Neural cell (in vitro differentiated cells): ENCODE measurements at regions not wholly inside any gene's neighbourhood (a gene's known extent, or its start where the extent isn't known, plus 50 kb on each side); places are given as distances from the start of the nearest gene placed in this dataset.

Experiments used
- CTCF ChIP-seq: fragments of 450-650 bp; IDR thresholded peaks from 2 replicates; pipeline ENCODE4 v1.5.1; 2014; ENCODE audit warnings: antibody characterized with exemption, mild to moderate bottlenecking, moderate library complexity; ENCODE audit not compliant: poor library complexity, severe bottlenecking
- SMC3 ChIP-seq: fragments of 450-650 bp; conservative IDR thresholded peaks from 2 replicates; pipeline ENCODE4 v1.6.1; 2014; ENCODE audit warnings: antibody characterized with exemption, mild to moderate bottlenecking, moderate library complexity; ENCODE audit not compliant: poor library complexity
- TAF1 ChIP-seq: IDR thresholded peaks from 2 replicates; pipeline ENCODE4 v1.6.1; 2012; ENCODE audit warnings: low read depth

GRCh38 chr9:107584186-107584585, 94.6 kb upstream of the KLF4 start:
- no peak for TF ChIP-seq CTCF
- no peak for TF ChIP-seq SMC3
- TF ChIP-seq TAF1, result no peak
